Mucosa of descending colon (tissue), 3 donors: ENCODE measurements at regions not wholly inside any gene's neighbourhood (a gene's known extent, or its start where the extent isn't known, plus 50 kb on each side); places are given as distances from the start of the nearest gene placed in this dataset.
A peak's percentile ranks its signal among the peaks of the same experiment; 100 is the strongest.
"Not testable (repeated sequence)": the region's sequence is repeated elsewhere in the genome, so short reads cannot be mapped to it uniquely, and the experiment has no call there.

Experiments used
- ATAC-seq: fragments of 200-7000 bp; cut with Tn5 transposase; one replicate; pipeline ENCODE4 v1.9.1; 2020; ENCODE audit warnings: mild to moderate bottlenecking, moderate library complexity
- DNase-seq, 3 donors: peaks; one replicate each; pipeline ENCODE4 v3.0.0-alpha.2; 2020
- H3K36me3 ChIP-seq: fragments of 200-600 bp; one replicate; pipeline ENCODE4 v1.8.0; 2021; ENCODE audit warnings: low read depth, mild to moderate bottlenecking
- H3K4me1 ChIP-seq: fragments of 200-600 bp; one replicate; pipeline ENCODE4 v1.8.0; 2021; ENCODE audit warnings: low read depth, mild to moderate bottlenecking
- H3K4me3 ChIP-seq: fragments of 200-600 bp; one replicate; pipeline ENCODE4 v1.8.0; 2021; ENCODE audit warnings: mild to moderate bottlenecking
- H3K9me3 ChIP-seq: fragments of 200-600 bp; one replicate; pipeline ENCODE4 v1.8.0; 2021; ENCODE audit warnings: mild to moderate bottlenecking
- intact Hi-C, 2 donors: fragments of 100-400 bp; cut with DNase I in 1 of 2; cut with micrococcal nuclease in 1 of 2; formaldehyde crosslinking; loops; one replicate each; pipeline versions ENCODE4 v1.11.0 to v1.11.1; 2022; cut with DNase I, micrococcal nuclease
- TF ChIP-seq, protein P1 (sequence below): fragments of 200-600 bp; IDR thresholded peaks from one replicate; pipeline ENCODE4 v1.8.0; 2022; ENCODE audit warnings: antibody characterized with exemption, mild to moderate bottlenecking
- donor health status: DM: no; HTN: no; CAD: no; lungs with moderate emphysema.
- donor health status: DM: no; HTN: no; CAD: no.
- donor health status: DM: no; HTN: yes; CAD: no.

DNA sequence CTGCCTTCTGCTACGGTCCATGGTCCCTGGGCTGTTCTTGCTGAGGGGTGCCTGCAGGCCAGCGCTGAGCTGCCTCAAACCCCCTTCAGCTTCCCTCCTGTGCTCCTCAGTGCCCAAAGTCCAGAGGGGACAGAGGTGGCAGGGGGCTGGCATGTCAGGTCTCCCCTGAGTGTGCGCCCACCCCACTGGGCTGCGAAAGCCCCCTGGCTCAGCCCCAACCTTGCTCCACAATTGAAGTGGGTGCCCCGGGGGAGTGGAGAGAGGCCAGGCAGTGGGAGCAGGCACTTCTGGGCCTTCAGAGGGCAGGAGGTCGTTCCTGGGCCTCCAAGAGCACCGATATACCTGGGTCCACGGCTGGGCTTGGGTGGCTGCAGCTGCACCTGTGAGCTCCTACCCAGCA is 548.7 kb upstream of the FAM98A start:
- DNase-seq, result no peak
- no peak overlapping the region for H3K4me3 ChIP-seq
- ATAC-seq, result no peak
- intact Hi-C loops, result no loop called here
- H3K4me1 ChIP-seq, result no peaks in the 10 kb centered on the region
- peaks cover 3% of the 10 kb centered on the region for H3K9me3 ChIP-seq
- TF ChIP-seq, protein P1, sequence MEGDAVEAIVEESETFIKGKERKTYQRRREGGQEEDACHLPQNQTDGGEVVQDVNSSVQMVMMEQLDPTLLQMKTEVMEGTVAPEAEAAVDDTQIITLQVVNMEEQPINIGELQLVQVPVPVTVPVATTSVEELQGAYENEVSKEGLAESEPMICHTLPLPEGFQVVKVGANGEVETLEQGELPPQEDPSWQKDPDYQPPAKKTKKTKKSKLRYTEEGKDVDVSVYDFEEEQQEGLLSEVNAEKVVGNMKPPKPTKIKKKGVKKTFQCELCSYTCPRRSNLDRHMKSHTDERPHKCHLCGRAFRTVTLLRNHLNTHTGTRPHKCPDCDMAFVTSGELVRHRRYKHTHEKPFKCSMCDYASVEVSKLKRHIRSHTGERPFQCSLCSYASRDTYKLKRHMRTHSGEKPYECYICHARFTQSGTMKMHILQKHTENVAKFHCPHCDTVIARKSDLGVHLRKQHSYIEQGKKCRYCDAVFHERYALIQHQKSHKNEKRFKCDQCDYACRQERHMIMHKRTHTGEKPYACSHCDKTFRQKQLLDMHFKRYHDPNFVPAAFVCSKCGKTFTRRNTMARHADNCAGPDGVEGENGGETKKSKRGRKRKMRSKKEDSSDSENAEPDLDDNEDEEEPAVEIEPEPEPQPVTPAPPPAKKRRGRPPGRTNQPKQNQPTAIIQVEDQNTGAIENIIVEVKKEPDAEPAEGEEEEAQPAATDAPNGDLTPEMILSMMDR, result no peak
- H3K36me3 ChIP-seq, result no peaks in the 10 kb centered on the region

DNA sequence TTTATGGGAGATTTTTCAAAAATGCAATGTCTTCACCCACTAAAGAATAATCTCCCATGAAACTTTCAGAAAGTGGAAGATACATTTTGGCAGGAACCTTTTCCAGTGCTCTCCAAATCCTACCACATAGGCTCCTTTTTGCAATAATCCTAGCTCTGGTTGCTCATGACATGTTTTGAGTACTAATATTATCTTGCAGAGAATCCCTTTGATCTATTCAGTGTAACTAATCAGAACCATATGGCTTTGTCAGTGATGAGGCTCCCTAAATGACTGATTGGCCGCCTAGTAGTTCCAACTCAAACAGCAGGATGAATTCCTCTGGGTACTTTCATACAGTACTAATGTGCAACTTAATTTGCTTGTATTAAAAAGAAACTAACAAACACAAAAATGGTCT is 544.0 kb upstream of the FAM98A start:
- Histone ChIP-seq H3K36me3 (no peaks in the 10 kb centered on the region), H3K4me3 (no peak overlapping the region), H3K4me1 (no peaks in the 10 kb centered on the region), H3K9me3 (peaks cover 8% of the 10 kb centered on the region)
- DNase-seq (no peak), ATAC-seq (no peak)
- intact Hi-C loops, result no loop called here
- TF ChIP-seq, protein P1, result no peak

DNA sequence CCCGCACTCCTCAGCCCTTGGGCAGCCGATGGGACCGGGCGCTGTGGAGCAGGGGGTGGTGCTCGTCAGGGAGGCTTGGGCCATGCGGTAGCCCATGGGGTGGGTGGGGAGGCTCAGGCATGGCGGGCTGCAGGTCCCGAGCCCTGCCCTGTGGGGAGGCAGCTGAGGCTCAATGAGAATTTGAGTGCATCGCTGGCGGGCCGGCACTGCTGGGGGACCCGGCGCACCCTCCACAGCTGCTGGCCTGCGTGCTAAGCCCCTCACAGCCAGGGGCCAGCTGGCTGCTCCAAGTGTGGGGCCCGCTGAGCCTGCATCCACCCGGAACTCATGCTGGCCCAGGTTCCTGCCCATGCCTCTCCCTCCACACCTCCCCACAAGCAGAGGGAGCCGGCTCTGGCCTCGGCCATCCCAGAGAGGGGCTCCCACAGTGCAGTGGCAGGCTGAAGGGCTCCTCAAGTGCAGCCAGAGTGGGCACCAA is 543.5 kb upstream of the FAM98A start:
- intact Hi-C loops, result not testable (repeated sequence)

DNA sequence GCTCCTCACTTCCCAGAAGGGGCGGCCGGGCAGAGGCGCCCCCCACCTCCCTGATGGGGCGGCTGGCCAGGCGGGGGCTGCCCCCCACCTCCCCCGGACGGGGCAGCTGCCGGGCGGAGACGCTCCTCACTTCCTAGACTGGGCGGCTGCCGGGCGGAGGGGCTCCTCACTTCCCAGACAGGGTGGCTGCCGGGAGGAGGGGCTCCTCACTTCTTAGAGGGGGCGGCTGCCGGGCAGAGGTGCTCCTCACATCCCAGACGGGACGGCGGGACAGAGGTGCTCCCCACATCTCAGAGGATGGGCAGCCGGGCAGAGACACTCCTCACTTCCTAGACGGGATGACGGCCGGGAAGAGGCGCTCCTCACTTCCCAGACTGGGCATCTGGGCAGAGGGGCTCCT is 534.0 kb upstream of the FAM98A start:
- H3K4me1 ChIP-seq, ATAC-seq, H3K4me3 ChIP-seq, intact Hi-C loops, H3K36me3 ChIP-seq, H3K9me3 ChIP-seq: not testable (repeated sequence)
- DNase-seq, result peak in 1 of 3 donors; percentile 45

More for the DNA sequence above, 543.5 kb upstream of the FAM98A start:
- H3K4me1 ChIP-seq, H3K4me3 ChIP-seq, H3K36me3 ChIP-seq, ATAC-seq, DNase-seq, H3K9me3 ChIP-seq: not testable (repeated sequence)

DNA sequence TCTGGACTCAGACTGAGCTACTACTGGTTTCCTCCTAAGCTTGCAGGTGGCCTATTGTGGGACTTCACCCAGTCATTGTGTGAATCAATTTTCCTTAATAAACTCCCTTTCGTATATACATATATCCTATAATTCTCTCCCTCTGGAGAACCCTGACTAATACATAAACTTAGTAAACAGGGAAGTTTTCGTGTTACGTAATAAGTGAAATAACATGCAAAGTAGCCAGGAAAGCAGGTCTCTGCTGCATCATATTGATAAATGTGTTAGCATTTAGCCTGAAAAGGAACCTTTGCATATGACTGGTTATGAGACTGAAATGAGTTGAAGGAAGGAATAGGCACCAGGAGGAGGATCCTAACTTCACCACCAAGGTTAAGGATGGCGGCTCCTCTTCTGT is 527.2 kb upstream of the FAM98A start:
- H3K9me3 ChIP-seq, result no peaks in the 10 kb centered on the region
- H3K4me1 ChIP-seq, result no peaks in the 10 kb centered on the region
- intact Hi-C loops, result no loop called here
- DNase-seq (no peak), ATAC-seq (no peak)
- TF ChIP-seq, protein P1, result no peak
- H3K4me3 ChIP-seq, result no peak overlapping the region
- H3K36me3 ChIP-seq, result no peaks in the 10 kb centered on the region

DNA sequence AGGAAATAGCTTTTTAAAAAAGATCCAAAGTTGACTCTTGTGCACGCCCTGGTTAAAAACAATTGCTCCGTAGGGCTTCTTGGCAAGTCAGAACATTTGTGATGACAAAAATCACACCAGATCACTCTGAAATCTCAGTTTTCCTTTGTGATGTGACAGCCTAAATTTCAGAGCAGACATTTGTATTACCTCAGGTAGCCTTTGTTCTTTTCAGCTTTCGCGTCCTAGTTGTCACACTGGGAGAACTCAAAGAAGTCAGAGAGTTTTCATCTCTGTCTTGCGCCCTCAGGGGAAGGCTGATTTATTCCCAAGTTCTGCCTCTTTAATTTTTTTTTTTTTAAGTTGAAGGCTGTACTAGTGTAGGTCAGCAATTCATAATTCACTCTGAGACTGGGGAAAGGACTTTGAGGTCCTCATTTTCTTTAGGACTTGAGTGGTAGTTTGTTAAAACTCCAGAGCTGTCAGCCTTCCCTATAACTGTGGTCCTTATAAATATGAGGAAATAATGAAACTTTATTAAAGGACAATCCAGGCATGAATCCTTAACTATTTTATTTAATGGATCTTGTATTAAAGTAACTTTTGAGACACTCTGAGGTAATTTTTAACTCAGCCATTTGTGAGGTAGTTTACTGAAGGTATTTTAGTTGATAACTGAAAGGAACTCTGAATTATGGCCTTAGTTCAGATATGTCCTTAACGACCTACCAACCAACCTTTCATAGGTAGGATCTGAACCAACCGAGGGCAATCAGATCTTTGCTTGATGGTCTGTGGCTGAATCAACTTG is 525.1 kb upstream of the FAM98A start:
- no peaks in the 10 kb centered on the region for H3K36me3 ChIP-seq
- TF ChIP-seq, protein P1, result no peak
- DNase-seq (no peak), ATAC-seq (no peak)
- H3K4me1 ChIP-seq, result no peaks in the 10 kb centered on the region
- H3K9me3 ChIP-seq, result no peaks in the 10 kb centered on the region
- intact Hi-C loops, result no loop called here
- no peak overlapping the region for H3K4me3 ChIP-seq

DNA sequence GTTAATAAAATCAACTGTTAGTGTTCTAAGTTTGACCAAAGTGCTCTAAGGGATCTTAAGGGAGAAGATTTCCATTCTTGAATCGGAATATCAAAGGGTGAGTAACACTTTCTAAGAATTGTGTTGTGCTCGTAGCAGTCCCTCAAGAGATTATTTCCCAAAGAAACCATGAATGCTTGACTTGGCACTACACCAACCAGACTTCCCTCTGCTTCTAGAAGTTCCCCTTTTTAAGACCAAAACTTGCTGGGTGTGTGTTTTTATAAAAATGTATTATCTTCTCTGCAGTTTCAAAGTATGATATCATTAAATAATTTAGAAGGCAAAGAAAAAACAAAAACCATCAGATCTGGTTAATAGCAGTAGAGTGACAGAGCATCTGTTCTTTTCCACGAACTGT is 522.0 kb upstream of the FAM98A start:
- ATAC-seq (no peak), DNase-seq (peak in 1 of 3 donors; percentile 8)
- H3K9me3 ChIP-seq, result no peaks in the 10 kb centered on the region
- no peaks in the 10 kb centered on the region for H3K4me1 ChIP-seq
- TF ChIP-seq, protein P1, result no peak
- intact Hi-C loops, result no loop called here
- H3K4me3 ChIP-seq, result no peak overlapping the region
- H3K36me3 ChIP-seq, result no peaks in the 10 kb centered on the region
